ENCODE measurements at regions not wholly inside any gene's neighbourhood (a gene's known extent, or its start where the extent isn't known, plus 50 kb on each side); places are given as distances from the start of the nearest gene placed in this dataset.
"Not testable (repeated sequence)": the region's sequence is repeated elsewhere in the genome, so short reads cannot be mapped to it uniquely, and the experiment has no call there.

- no peak overlapping the region for H3K4me3 Mint-ChIP-seq
- H3K9me3 Mint-ChIP-seq: peaks cover 4% of the 10 kb centered on the region
- H3K36me3 Mint-ChIP-seq: no peaks in the 10 kb centered on the region
- H3K27ac Mint-ChIP-seq: no peak overlapping the region
- peaks cover 26 to 33% of the 10 kb centered on the region in 2 donors for H3K27me3 Mint-ChIP-seq
- peaks cover 0 to 8% of the 10 kb centered on the region in 2 donors for H3K4me1 Mint-ChIP-seq (ENCODE audit: low read depth in 2 of 2)
- ATAC-seq: no peak
- no peak for DNase-seq (ENCODE audit: low spot score)
These were observed 274.1 kb downstream of the REEP3 start for GRCh38 chr10:63795094-63795860.

GRCh38 chr10:63798599-63799498, 277.6 kb downstream of the REEP3 start:
- ATAC-seq: no peak
- no peaks in the 10 kb centered on the region for H3K36me3 Mint-ChIP-seq
- peaks cover 6 to 9% of the 10 kb centered on the region in 2 donors for H3K27me3 Mint-ChIP-seq
- H3K4me1 Mint-ChIP-seq (ENCODE audit: low read depth in 2 of 2): peaks cover 0 to 8% of the 10 kb centered on the region in 2 donors
- no peak for DNase-seq (ENCODE audit: low spot score)
- H3K9me3 Mint-ChIP-seq: no peaks in the 10 kb centered on the region
- no peak overlapping the region for H3K4me3 Mint-ChIP-seq
- no peak overlapping the region for H3K27ac Mint-ChIP-seq

- DNase-seq (ENCODE audit: low spot score): no peak
- H3K27ac Mint-ChIP-seq: no peak overlapping the region
- no peaks in the 10 kb centered on the region for H3K9me3 Mint-ChIP-seq
- H3K4me3 Mint-ChIP-seq: no peak overlapping the region
- H3K36me3 Mint-ChIP-seq: no peaks in the 10 kb centered on the region
- peaks cover 6 to 9% of the 10 kb centered on the region in 2 donors for H3K27me3 Mint-ChIP-seq
- ATAC-seq: peak in 1 of 2 donors; percentile 40
- H3K4me1 Mint-ChIP-seq (ENCODE audit: low read depth in 2 of 2): peaks cover 0 to 8% of the 10 kb centered on the region in 2 donors
These were observed 278.5 kb downstream of the REEP3 start for GRCh38 chr10:63799521-63800300.

- no peak overlapping the region for H3K4me3 Mint-ChIP-seq
- H3K27me3 Mint-ChIP-seq: peaks cover 9 to 12% of the 10 kb centered on the region in 2 donors
- no peak overlapping the region for H3K27ac Mint-ChIP-seq
- no peaks in the 10 kb centered on the region for H3K36me3 Mint-ChIP-seq
- no peak for DNase-seq (ENCODE audit: low spot score)
- no peak for ATAC-seq
- H3K9me3 Mint-ChIP-seq: no peaks in the 10 kb centered on the region
- peaks cover 0 to 8% of the 10 kb centered on the region in 2 donors for H3K4me1 Mint-ChIP-seq (ENCODE audit: low read depth in 2 of 2)
These were observed 280.0 kb downstream of the REEP3 start for GRCh38 chr10:63801166-63801565.

GRCh38 chr10:63806330-63806729, 285.1 kb downstream of the REEP3 start:
- no peak overlapping the region for H3K4me3 Mint-ChIP-seq
- H3K9me3 Mint-ChIP-seq: no peaks in the 10 kb centered on the region
- no peak overlapping the region for H3K27ac Mint-ChIP-seq
- no peaks in the 10 kb centered on the region for H3K4me1 Mint-ChIP-seq (ENCODE audit: low read depth in 2 of 2)
- H3K36me3 Mint-ChIP-seq: no peaks in the 10 kb centered on the region
- H3K27me3 Mint-ChIP-seq: peaks cover 0 to 7% of the 10 kb centered on the region in 2 donors
- no peak for ATAC-seq
- no peak for DNase-seq (ENCODE audit: low spot score)

- DNase-seq (ENCODE audit: low spot score) (no peak), ATAC-seq (no peak)
- no peaks in the 10 kb centered on the region for H3K4me1 Mint-ChIP-seq (ENCODE audit: low read depth in 2 of 2)
- no peak overlapping the region for H3K4me3 Mint-ChIP-seq
- no peak overlapping the region for H3K27ac Mint-ChIP-seq
- H3K36me3 Mint-ChIP-seq: no peaks in the 10 kb centered on the region
- H3K9me3 Mint-ChIP-seq: peaks cover 4% of the 10 kb centered on the region
- peaks cover 6 to 15% of the 10 kb centered on the region in 2 donors for H3K27me3 Mint-ChIP-seq
These were observed 291.3 kb downstream of the REEP3 start for GRCh38 chr10:63812501-63812900.

- no peaks in the 10 kb centered on the region for H3K4me1 Mint-ChIP-seq (ENCODE audit: low read depth in 2 of 2)
- H3K4me3 Mint-ChIP-seq: no peak overlapping the region
- no peaks in the 10 kb centered on the region for H3K36me3 Mint-ChIP-seq
- DNase-seq (ENCODE audit: low spot score) (no peak), ATAC-seq (no peak)
- no peak overlapping the region for H3K27ac Mint-ChIP-seq
- peaks cover 4% of the 10 kb centered on the region for H3K9me3 Mint-ChIP-seq
- peaks cover 9 to 39% of the 10 kb centered on the region in 2 donors for H3K27me3 Mint-ChIP-seq
These were observed 298.6 kb downstream of the REEP3 start for GRCh38 chr10:63819753-63820329.

- Mint-ChIP-seq H3K4me3 (no peak overlapping the region), H3K27ac (no peak overlapping the region), H3K27me3 (peaks cover 10 to 24% of the 10 kb centered on the region in 2 donors), H3K9me3 (no peaks in the 10 kb centered on the region), H3K36me3 (no peaks in the 10 kb centered on the region), H3K4me1 (ENCODE audit: low read depth in 2 of 2) (no peaks in the 10 kb centered on the region)
- no peak for ATAC-seq
- no peak for DNase-seq (ENCODE audit: low spot score)
These were observed 301.3 kb downstream of the REEP3 start for GRCh38 chr10:63822496-63822895.

- Mint-ChIP-seq H3K9me3 (no peaks in the 10 kb centered on the region), H3K36me3 (no peaks in the 10 kb centered on the region), H3K4me3 (no peak overlapping the region), H3K27me3 (peaks cover 9 to 17% of the 10 kb centered on the region in 2 donors), H3K4me1 (ENCODE audit: low read depth in 2 of 2) (no peaks in the 10 kb centered on the region), H3K27ac (no peak overlapping the region)
- no peak for ATAC-seq
- DNase-seq (ENCODE audit: low spot score): no peak
These were observed 303.9 kb downstream of the REEP3 start for GRCh38 chr10:63825111-63825510.

GRCh38 chr10:63825766-63826165, 304.6 kb downstream of the REEP3 start:
- ATAC-seq (no peak), DNase-seq (ENCODE audit: low spot score) (no peak)
- Mint-ChIP-seq H3K27me3 (peaks cover 9 to 17% of the 10 kb centered on the region in 2 donors), H3K27ac (no peak overlapping the region), H3K4me1 (ENCODE audit: low read depth in 2 of 2) (no peaks in the 10 kb centered on the region), H3K4me3 (no peak overlapping the region), H3K36me3 (no peaks in the 10 kb centered on the region), H3K9me3 (no peaks in the 10 kb centered on the region)

- not testable (repeated sequence) for H3K9me3 Mint-ChIP-seq
These were observed 305.8 kb downstream of the REEP3 start for GRCh38 chr10:63827018-63827417.

GRCh38 chr10:63829020-63829419, 307.8 kb downstream of the REEP3 start:
- Mint-ChIP-seq H3K27ac (no peak overlapping the region), H3K4me1 (ENCODE audit: low read depth in 2 of 2) (no peaks in the 10 kb centered on the region), H3K36me3 (no peaks in the 10 kb centered on the region), H3K9me3 (no peaks in the 10 kb centered on the region), H3K27me3 (peaks cover 12 to 16% of the 10 kb centered on the region in 2 donors), H3K4me3 (no peak overlapping the region)
- ATAC-seq (no peak), DNase-seq (ENCODE audit: low spot score) (no peak)

More at GRCh38 chr10:63827018-63827417, 305.8 kb downstream of the REEP3 start:
- not testable (repeated sequence) for DNase-seq (ENCODE audit: low spot score); H3K4me3 Mint-ChIP-seq; H3K4me1 Mint-ChIP-seq (ENCODE audit: low read depth in 2 of 2); H3K36me3 Mint-ChIP-seq; H3K27ac Mint-ChIP-seq; ATAC-seq
- H3K27me3 Mint-ChIP-seq: peaks cover 12 to 17% of the 10 kb centered on the region in 2 donors

GRCh38 chr10:63829573-63830149, 308.5 kb downstream of the REEP3 start:
- Mint-ChIP-seq H3K27me3 (peaks cover 13 to 16% of the 10 kb centered on the region in 2 donors), H3K36me3 (no peaks in the 10 kb centered on the region), H3K4me1 (ENCODE audit: low read depth in 2 of 2) (no peaks in the 10 kb centered on the region), H3K9me3 (no peaks in the 10 kb centered on the region), H3K4me3 (no peak overlapping the region), H3K27ac (no peak overlapping the region)
- DNase-seq (ENCODE audit: low spot score): no peak
- no peak for ATAC-seq

Measured in natural killer cell treated with Interleukin-12 subunit alpha and Interleukin-12 subunit beta and Interleukin-15 and Interleukin-18, amount 100 ng/mL, for 72 hours (primary cell).